ENCODE measurements at regions not wholly inside any gene's neighbourhood (a gene's known extent, or its start where the extent isn't known, plus 50 kb on each side); places are given as distances from the start of the nearest gene placed in this dataset.

DNA sequence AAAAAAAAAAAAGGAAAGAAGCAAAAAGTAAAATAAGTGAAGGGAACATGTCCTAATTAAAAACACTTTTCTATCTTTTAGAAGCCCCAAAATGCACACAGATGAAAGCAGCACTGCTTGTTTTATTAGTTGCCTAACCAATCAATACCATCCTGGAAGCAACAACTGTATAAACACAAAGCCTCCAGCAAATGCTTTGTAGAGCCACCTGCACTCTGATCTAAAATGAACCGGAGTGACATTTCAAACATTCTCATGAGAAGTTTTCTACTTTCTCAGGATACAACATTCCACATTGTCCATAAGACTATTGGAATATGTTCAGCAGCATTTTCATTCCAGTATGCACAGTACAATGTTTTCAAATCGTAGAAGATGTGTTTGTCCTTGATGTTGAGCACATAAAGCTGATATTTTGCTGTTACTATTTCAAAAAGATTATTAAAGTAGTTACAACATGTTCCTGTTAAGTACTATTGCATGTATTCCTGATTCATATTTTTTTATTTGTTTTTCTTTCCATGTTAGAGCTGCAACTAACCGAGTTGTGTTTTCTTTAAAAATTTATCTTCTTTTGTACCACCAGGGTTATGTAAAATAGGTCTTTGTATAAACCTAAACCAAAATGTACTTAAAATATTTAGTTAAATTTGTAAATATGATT, 50.3 kb upstream of the PLSCR5 start:
- no peaks in the 10 kb centered on the region for H3K4me1 Mint-ChIP-seq (ENCODE audit: low read depth)
- ATAC-seq (replicated peaks in 1 of 2), result no peak

More for the DNA sequence above, 50.3 kb upstream of the PLSCR5 start:
- Mint-ChIP-seq H3K27me3 (ENCODE audit: low read depth) (peaks cover 5% of the 10 kb centered on the region), H3K36me3 (ENCODE audit: insufficient read depth in 2 of 2) (no peaks in the 10 kb centered on the region), H3K4me3 (no peak overlapping the region), H3K27ac (no peak overlapping the region), H3K9me3 (peaks cover 0 to 1% of the 10 kb centered on the region in 2 donors)
- DNase-seq, result no peak

Data from activated T-cell treated with anti-CD3 and anti-CD28 coated beads, Interleukin-2, amount 50 U/mL, for 72 hours (primary cell).